Epidermal melanocyte (primary cell): ENCODE measurements at regions not wholly inside any gene's neighbourhood (a gene's known extent, or its start where the extent isn't known, plus 50 kb on each side); places are given as distances from the start of the nearest gene placed in this dataset.

Experiments used
- DNase-seq: peaks from one replicate; pipeline ENCODE4 v3.0.0; 2011; ENCODE audit warnings: low spot score; ENCODE audit not compliant: insufficient read length

- DNase-seq, result no peak
Observed at GRCh38 chr3:161796780-161797179, 300.2 kb downstream of the OTOL1 start.

- DNase-seq, result no peak
Observed at GRCh38 chr3:161798016-161798415, 301.4 kb downstream of the OTOL1 start.

- no peak for DNase-seq
Observed at GRCh38 chr3:161800985-161801559, 304.5 kb downstream of the OTOL1 start.

- DNase-seq, result no peak
Observed at GRCh38 chr3:161818106-161818505, 321.5 kb downstream of the OTOL1 start.

GRCh38 chr3:161821591-161821990 lies 325.0 kb downstream of the OTOL1 start:
- DNase-seq, result no peak

- no peak for DNase-seq
Observed at GRCh38 chr3:161822291-161822690, 325.7 kb downstream of the OTOL1 start.

- no peak for DNase-seq
Observed at GRCh38 chr3:161823910-161824309, 327.3 kb downstream of the OTOL1 start.

- DNase-seq, result no peak
Observed at GRCh38 chr3:161838021-161838420, 341.4 kb downstream of the OTOL1 start.

GRCh38 chr3:161848376-161848775 lies 351.8 kb downstream of the OTOL1 start:
- DNase-seq, result no peak

GRCh38 chr3:161851941-161852566 lies 355.4 kb downstream of the OTOL1 start:
- no peak for DNase-seq

GRCh38 chr3:161852744-161853143 lies 356.1 kb downstream of the OTOL1 start:
- DNase-seq, result no peak

- DNase-seq, result no peak
Observed at GRCh38 chr3:161854232-161854771, 357.7 kb downstream of the OTOL1 start.

- DNase-seq, result no peak
Observed at GRCh38 chr3:161859057-161859456, 362.4 kb downstream of the OTOL1 start.

- no peak for DNase-seq
Observed at GRCh38 chr3:161859865-161860450, 363.4 kb downstream of the OTOL1 start.

- no peak for DNase-seq
Observed at GRCh38 chr3:161863775-161864174, 367.2 kb downstream of the OTOL1 start.

GRCh38 chr3:161866176-161866575 lies 369.6 kb downstream of the OTOL1 start:
- DNase-seq, result no peak

GRCh38 chr3:161875483-161875882 lies 378.9 kb downstream of the OTOL1 start:
- DNase-seq, result no peak

- DNase-seq, result no peak
Observed at GRCh38 chr3:161879470-161879869, 382.9 kb downstream of the OTOL1 start.

GRCh38 chr3:161884830-161885229 lies 388.2 kb downstream of the OTOL1 start:
- no peak for DNase-seq

GRCh38 chr3:161890147-161890625 lies 393.6 kb downstream of the OTOL1 start:
- DNase-seq, result no peak

- no peak for DNase-seq
Observed at GRCh38 chr3:161893972-161894371, 397.4 kb downstream of the OTOL1 start.

GRCh38 chr3:161894657-161895056 lies 398.0 kb downstream of the OTOL1 start:
- no peak for DNase-seq
